Epidermal melanocyte (primary cell): ENCODE measurements at regions not wholly inside any gene's neighbourhood (a gene's known extent, or its start where the extent isn't known, plus 50 kb on each side); places are given as distances from the start of the nearest gene placed in this dataset.

Source experiments
- DNase-seq: peaks from one replicate; pipeline ENCODE4 v3.0.0; 2011; ENCODE audit warnings: low spot score; ENCODE audit not compliant: insufficient read length

DNA sequence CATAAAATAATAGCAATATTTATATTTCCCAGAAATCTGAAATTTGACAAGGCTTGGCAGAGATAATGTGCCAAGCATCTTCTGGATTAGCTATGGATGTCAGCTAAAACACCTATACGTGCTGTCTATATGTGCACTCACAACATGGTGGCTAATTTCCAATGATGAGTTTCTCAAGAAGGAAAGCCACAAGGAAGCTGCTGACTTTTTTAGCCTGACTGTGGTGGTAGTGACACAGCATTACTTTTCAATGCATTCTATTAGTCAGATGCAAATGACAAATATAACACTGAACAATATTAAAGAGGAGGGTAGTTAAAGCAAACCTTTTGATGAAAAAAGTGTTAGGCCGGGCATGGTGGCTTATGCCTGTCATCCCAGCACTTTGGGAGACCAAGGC lies 101.7 kb upstream of the CCDC54 start:
- no peak for DNase-seq

DNA sequence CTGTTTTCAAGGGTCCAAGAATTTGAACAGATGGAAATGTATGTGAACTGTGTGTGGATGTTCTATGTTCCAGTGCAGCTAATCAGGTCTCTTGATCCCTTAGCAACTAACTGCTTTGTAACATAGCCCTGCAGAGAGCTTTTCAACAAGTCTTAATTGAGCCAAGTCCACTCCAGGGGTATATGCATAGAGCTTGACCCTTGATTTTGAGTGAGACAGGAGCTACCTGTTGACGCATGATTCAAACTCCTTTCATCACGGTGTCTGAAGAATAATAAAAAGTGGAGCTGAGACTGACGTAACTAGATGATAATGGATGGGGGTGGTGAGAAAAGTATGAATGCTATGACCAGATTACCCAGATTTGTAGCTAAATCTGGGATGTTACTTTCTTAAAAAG lies 93.3 kb upstream of the CCDC54 start:
- DNase-seq: no peak

DNA sequence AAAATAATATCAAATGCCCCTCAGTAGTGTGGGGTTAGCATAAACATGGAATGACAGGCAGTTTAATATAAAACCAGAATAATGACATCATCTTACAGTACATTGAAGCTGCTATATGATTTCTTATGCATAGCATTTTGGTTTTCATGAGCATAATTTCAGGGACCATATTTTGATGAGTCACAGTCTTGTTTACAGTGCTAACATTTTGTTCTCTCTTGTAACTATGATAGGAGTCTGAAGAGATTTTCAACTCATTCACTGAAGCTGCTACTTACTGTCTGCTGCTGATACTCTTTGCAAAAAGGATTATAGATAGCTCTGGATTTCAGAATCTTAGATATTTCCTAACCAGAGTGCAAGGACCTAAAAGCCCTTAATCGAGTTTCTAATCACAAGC lies 92.6 kb upstream of the CCDC54 start:
- no peak for DNase-seq

DNA sequence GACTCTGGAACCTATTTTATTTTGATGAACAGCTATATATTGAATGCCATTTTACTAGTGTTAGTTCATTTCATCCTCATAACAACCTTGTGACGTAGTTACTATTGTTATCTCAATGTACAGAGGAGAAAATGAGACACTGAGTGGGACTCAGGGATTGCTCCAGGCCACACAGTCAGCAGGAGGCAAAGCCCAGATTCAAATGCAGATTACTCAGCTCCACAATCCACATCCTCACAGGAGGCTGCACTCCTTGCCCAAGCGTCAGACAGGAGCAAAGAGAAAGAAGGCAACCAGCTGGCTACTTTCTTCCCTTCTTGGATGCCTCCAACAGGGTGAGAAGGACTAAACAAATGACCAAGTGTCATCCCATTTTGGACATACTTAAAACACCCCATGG lies 92.0 kb upstream of the CCDC54 start:
- DNase-seq: no peak

DNA sequence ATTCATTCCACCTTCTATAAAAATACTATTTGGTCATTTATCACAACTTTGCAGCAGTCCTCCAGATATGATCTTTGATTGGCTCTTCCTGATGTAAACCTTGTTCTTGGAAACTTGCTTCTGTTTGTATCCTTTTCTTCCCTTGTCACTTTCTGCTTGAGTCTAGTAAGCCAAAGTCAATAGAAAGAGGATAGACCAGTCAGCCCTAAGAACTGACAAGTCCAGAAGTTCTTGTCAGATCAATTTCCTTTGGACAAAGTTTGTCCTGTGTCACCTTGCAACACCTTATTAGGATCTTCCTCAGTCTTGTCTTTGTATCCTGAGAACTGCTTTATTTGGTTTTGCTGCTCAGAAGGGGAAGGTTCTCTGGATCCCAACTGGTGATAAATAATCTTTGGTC lies 87.9 kb upstream of the CCDC54 start:
- DNase-seq: no peak

DNA sequence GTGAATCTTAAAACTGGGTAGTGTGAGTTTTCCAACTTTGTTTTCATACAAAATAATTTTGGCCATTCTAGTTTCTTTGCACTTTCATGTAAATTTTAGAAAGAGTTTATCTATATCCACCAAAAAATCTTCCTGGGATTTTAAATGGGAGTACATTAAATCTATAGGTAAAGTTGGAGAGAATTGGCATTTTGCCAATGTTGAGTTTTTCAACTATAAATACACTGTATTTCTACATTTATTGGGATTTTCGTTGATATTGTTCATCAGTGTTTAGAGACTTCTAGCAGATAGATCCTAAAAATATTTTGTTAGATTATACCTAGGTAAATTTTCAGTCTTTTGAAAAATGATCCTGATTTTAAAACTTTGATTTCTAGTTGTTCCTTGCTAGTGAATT lies 83.1 kb upstream of the CCDC54 start:
- DNase-seq: no peak

DNA sequence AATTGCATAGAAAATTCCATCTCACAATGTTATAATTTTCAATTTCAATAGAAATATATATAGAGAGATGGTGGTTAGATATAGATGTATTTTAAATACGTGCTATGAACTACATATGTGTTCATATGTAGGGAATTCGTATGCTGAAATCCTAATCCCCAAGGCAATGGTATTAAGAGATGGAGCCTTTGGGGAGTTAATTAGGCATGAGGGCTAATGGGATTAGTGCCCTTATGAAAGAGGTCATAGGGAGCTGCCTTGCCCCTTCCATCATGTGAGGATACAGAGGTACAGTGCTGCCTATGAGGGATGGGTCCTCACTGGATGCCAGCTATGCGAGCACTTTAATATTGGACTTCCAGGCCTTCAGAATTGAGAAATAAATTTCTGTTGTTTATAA lies 79.6 kb upstream of the CCDC54 start:
- DNase-seq: no peak

DNA sequence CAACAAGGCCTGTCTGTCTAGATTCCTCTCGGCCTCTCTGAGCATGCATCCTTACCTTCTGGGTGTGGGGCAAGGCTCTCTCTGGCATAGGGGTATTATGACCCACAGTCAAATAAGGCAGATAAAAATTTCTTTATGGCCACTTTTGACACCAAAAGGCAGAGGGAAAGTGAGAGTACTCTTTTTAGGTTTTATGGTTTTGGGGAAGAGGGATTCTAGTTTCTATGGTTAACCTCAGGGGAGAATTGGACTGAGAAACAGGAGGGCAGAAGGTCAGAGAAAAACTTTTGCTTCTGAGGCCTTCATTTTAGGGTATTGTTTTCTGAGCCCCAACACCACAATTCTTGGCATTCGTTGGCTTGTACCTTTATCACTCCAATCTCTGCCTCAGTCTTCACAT lies 70.0 kb upstream of the CCDC54 start:
- DNase-seq: no peak

DNA sequence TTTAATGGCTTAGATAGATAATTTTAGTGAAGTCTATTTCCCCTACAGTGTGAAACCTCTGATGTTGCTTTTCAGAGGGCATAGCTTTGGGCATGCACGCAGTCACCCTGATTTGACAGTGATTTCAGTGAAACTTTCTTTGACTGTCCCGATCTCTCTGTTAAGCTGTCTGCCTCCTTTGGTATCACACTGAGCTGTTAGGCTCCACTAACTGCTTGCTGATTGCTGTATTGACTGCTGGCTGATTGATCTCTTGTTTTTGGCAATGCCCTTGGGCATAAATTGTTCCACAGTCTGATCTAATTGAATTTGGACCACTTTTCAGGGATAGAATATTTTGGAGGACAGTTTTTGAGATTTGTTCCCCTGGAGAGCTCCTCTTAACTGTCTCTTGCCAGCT lies 68.5 kb upstream of the CCDC54 start:
- DNase-seq: no peak

DNA sequence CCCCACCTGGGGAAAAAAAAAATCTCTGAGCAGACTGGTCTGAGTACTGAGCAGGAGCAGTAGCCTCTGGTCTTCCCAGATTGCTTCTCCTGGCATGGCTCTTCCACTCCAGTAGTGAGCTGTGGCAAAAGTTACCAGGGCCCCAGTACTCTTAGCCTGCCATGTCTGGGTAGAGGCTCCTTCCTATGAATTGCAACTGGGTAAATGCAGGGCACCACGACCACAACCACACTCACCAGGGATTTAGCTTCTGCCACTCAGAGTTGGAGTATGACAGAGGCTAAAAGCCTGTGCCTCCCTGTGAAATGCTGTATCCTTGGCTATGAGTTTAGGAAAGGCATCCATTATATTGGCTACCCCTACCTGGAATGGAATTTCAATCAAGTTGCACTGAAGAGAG lies 67.9 kb upstream of the CCDC54 start:
- DNase-seq: no peak

DNA sequence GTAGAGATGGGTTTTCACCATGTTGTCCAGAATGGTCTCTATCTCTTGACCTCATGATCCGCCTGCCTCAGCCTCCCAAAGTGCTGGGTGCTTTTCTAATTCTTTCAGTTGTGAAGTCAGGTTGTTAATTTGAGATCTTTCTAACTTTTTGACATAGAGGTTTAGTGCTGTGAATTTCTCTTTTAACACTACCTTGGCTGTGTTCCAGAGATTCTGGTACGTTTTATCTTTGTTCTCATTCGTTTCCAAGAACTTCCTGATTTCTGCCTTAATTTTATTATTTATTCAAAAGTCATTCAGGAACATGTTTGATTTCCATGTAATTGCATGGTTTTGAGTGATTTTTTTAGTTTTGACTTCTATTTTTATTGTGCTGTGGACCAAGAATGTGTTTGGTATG lies 63.5 kb upstream of the CCDC54 start:
- DNase-seq: no peak

DNA sequence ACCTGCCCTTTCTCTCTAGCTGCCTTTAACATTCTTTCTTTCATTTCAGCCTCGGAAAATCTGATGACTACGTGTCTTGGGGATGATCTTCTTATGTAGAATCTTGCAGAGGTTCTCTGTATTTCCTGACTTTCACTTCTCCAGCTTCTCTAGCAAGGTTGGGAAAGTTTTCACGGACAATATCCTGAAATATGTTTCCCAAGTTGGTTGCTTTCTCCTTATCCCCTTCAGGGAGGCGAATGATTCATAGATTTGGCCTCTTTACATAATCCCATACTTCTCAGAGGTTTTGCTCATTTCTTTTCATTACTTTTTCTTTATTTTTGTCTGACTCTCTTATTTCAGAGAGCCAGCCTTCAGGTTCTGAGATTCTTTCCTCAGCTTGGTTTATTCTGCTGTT lies 62.1 kb upstream of the CCDC54 start:
- no peak for DNase-seq

DNA sequence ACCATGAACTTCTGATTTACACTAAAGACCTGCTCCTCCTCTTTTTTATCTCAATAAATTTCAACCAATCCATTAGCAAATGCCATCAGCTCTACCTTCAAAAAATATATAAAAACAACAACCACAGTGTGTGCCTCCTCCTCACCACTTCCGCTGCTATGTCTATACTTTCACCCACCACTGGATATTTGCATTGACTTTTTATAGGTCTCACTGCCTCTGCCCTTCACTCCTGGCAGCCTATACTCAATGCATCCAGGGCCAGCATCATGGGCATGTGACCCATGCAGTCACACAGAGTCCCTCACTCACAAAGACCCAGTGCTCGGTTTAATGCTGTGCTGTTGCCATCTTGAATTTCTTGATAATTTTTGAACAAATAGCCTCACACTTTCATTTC lies 53.5 kb upstream of the CCDC54 start:
- DNase-seq: no peak

DNA sequence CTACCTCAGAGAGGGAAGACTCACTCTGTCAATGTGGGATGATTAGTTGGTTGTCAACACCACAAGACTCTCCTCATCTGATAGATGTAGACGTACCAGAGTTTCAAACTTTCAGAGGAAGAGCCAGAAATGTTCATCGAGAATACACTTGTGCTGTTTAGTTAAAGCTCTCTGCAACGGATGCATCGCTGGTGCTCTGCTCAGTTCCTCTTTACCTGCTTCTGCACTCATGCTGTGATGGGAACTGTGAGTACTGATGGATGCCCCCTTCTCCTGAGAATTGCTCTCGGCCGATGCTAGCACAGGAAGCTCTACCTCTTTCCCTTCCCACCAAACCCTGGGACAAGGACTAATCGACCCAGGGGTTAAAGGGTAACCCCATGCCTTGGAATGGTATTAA lies 51.8 kb upstream of the CCDC54 start:
- DNase-seq: no peak
